ENCODE measurements at regions not wholly inside any gene's neighbourhood (a gene's known extent, or its start where the extent isn't known, plus 50 kb on each side); places are given as distances from the start of the nearest gene placed in this dataset.

DNA sequence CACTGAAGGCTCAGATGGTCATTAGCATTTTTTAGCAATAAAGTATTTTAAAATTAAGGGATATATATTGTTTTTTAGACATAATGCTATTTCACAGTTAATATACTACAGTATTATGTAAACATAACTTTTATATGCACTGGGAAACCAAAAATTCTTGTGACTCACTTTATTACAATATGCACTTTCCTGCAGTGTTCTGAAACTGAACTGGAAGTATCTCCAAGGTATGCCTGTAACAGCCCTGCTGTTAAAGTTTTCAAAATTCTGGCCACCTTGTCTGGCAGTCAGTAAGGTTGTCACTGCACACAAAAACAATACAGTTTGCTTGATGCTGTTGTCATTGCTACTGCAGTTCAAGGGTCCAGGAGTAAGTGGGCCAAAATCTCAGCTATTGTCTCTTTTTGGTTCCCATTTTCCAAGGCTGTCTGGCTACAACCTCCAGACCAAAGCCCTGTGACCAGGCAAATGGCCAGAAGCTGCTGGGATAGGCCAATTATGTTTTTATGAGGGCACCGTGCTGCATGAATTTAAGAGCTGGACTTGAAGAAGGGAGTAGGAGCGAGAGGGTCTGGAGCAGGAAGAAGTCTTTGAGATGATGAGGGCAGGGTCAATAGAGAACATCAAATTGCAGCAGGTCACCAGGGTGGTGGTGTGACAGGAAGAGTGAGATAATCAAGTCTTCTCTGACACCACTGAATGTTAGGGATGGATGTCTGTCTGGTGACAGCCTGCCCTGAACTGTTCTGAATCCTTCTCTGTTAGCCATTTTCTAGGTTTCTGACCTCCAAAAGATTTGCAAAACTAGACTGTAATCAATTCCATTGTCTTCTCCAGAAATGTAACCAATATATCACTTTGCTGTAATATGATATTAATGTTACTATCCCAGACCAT, 82.3 kb upstream of the CACHD1 start:
- TF ChIP-seq, protein P1, sequence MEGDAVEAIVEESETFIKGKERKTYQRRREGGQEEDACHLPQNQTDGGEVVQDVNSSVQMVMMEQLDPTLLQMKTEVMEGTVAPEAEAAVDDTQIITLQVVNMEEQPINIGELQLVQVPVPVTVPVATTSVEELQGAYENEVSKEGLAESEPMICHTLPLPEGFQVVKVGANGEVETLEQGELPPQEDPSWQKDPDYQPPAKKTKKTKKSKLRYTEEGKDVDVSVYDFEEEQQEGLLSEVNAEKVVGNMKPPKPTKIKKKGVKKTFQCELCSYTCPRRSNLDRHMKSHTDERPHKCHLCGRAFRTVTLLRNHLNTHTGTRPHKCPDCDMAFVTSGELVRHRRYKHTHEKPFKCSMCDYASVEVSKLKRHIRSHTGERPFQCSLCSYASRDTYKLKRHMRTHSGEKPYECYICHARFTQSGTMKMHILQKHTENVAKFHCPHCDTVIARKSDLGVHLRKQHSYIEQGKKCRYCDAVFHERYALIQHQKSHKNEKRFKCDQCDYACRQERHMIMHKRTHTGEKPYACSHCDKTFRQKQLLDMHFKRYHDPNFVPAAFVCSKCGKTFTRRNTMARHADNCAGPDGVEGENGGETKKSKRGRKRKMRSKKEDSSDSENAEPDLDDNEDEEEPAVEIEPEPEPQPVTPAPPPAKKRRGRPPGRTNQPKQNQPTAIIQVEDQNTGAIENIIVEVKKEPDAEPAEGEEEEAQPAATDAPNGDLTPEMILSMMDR (IDR thresholded peaks at IDR 0.05) = no peak
- Histone ChIP-seq H3K4me1 (ENCODE audit: low read depth) (no peaks in the 10 kb centered on the region), H3K4me3 (no peak overlapping the region), H3K9me3 (no peaks in the 10 kb centered on the region), H3K36me3 (ENCODE audit: low read depth) (no peaks in the 10 kb centered on the region)
- ATAC-seq = no peak
- no peak for DNase-seq
- intact Hi-C loops (cut with DNase I, micrococcal nuclease) = no loop called here

DNA sequence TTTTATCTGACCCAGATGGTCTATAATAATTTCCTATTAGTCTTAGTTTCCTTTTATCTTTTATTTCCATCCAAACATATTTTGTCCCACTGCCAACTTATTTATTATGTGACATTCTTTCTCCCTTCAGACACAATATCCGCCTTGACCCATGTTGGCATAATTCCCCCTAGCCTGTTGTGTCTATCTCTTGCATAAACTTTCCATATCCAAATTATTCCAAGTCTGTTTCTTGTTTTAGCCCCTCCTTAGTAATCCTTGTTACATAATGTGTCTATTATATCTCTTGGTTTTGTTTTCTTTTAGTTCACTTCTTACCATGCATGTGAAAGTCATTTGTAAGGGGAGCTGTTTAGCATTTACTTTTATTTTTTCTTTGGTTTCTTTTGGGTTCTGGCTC, 81.6 kb upstream of the CACHD1 start:
- ATAC-seq = no peak
- TF ChIP-seq, protein P1 (IDR thresholded peaks at IDR 0.05) = no peak
- DNase-seq = no peak
- H3K9me3 ChIP-seq = no peaks in the 10 kb centered on the region
- H3K36me3 ChIP-seq (ENCODE audit: low read depth) = no peaks in the 10 kb centered on the region
- H3K4me1 ChIP-seq (ENCODE audit: low read depth) = no peaks in the 10 kb centered on the region
- intact Hi-C loops (cut with DNase I, micrococcal nuclease) = no loop called here
- H3K4me3 ChIP-seq = no peak overlapping the region

DNA sequence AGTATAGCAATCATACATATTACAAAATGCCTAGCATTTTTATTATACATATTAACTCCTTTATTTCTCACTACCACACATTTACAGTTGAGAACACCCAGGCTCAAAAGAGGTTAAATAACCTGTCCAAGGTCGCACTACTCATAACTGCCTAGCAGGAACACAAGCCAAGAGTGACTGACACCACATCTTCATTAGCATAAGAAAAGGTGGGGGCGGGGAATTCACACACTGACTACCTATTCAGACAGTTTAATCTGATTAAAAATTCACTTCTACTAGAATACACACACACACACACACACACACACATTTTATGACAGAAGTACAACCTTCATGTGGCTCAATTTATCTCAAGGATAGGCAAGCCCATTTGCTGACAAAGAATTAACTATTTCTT, 77.8 kb upstream of the CACHD1 start:
- no peak for DNase-seq
- peak; percentile 24 for ATAC-seq
- Histone ChIP-seq H3K36me3 (ENCODE audit: low read depth) (no peaks in the 10 kb centered on the region), H3K4me1 (ENCODE audit: low read depth) (no peaks in the 10 kb centered on the region), H3K4me3 (no peak overlapping the region), H3K9me3 (no peaks in the 10 kb centered on the region)
- intact Hi-C loops (cut with DNase I, micrococcal nuclease) = no loop called here
- TF ChIP-seq, protein P1 (IDR thresholded peaks at IDR 0.05) = no peak

DNA sequence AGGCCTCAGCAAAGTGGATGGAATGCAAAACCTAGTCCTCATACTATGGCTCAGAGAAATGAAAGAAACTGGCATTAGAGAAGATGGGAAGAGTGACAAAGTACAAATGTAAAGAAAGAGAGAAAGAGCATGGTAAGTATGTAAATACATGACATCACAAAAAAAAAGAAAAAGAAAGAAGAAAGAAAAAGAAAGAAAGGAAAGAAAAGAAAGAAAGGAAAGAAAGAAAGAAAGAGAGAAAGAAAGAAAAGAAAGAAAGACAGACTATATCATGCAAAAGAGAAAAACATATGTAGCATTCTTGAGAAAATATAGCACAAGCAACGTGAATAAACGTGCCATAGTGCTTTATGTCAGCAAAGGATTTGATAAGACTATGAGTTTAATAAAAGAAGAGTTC, 76.1 kb upstream of the CACHD1 start:
- Histone ChIP-seq H3K36me3 (ENCODE audit: low read depth) (no peaks in the 10 kb centered on the region), H3K9me3 (no peaks in the 10 kb centered on the region), H3K4me3 (no peak overlapping the region), H3K4me1 (ENCODE audit: low read depth) (no peaks in the 10 kb centered on the region)
- TF ChIP-seq, protein P1 (IDR thresholded peaks at IDR 0.05) = no peak
- no peak for ATAC-seq
- intact Hi-C loops (cut with DNase I, micrococcal nuclease) = no loop called here
- no peak for DNase-seq

DNA sequence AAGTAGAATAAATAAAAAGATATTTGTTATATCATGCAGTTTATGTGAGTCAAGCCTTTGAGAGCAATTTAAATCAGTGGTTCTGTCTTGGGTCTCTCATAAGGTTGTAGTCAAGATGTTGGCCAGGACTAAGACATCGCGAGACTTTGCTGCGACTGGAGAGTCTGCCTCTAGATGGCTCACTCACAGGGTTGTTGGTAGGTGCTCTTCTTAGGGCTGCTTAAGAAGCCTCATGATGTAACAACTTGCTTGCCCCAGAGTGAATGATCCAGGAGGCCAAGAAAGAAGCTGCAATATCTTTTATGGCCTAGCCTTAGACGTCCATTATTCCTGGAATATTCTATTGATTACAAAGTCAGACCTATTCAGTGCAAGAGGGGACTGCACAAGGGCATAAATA, 73.1 kb upstream of the CACHD1 start:
- TF ChIP-seq, protein P1 (IDR thresholded peaks at IDR 0.05) = no peak
- ATAC-seq (no peak), DNase-seq (no peak)
- no peaks in the 10 kb centered on the region for H3K9me3 ChIP-seq
- H3K4me1 ChIP-seq (ENCODE audit: low read depth) = no peaks in the 10 kb centered on the region
- intact Hi-C loops (cut with DNase I, micrococcal nuclease) = no loop called here
- no peaks in the 10 kb centered on the region for H3K36me3 ChIP-seq (ENCODE audit: low read depth)
- H3K4me3 ChIP-seq = no peak overlapping the region
